ENCODE measurements at regions not wholly inside any gene's neighbourhood (a gene's known extent, or its start where the extent isn't known, plus 50 kb on each side); places are given as distances from the start of the nearest gene placed in this dataset.

DNA sequence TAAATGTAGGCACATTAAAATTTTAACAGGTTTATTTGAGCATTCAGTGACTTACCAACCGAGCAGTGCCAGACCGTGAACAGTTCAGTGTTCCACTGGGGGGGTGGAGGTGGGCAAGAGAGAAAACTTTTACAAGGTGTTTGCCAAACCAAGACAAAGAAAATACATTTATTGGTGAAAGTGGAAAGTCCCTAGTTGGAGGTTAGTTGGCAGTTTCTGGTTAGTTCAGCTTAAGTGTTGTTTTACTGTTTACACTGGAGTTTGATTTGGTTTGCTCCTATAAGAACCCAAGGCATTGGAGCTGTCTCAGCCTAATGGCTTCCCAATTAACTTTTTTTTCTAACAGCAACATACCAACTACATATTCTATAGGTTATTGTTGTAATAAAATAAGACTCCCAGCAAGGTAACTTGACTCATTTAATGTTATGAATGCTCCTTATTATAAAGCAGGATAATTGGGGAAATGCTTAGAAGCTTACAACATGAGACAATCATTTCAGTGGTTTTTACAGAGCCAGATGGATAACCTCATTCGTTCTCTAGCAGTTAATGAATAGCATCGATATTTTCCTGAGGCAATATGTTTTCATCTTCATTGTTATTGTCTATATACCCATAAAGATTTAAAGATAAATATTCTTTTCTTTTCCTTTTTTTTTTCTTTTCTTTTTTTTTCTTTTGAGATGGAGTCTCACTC, 115.8 kb downstream of the ETNK1 start:
- DNase-seq (no peak), ATAC-seq (no peak)
- intact Hi-C loops (cut with micrococcal nuclease), result no loop called here

DNA sequence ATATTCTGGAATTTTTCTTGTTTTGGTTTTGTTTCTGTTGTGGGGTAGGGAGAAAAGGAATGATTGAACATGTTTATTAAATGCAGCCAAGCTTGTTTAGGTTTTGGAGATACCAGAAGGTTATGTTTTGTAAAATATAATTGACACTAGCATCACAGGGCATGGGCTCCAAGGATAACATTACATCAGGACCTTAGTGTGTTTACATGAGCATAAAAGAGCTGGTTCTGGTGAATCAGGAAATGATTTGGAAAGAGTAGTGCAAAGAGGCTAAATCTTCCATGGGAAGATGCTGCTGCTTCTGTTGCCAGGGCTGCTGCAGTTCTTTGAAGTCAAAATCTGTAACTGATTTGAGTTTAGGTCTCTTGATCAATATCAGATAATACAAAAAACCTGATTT, 118.7 kb downstream of the ETNK1 start:
- ATAC-seq (no peak), DNase-seq (no peak)
- intact Hi-C loops (cut with micrococcal nuclease), result no loop called here

DNA sequence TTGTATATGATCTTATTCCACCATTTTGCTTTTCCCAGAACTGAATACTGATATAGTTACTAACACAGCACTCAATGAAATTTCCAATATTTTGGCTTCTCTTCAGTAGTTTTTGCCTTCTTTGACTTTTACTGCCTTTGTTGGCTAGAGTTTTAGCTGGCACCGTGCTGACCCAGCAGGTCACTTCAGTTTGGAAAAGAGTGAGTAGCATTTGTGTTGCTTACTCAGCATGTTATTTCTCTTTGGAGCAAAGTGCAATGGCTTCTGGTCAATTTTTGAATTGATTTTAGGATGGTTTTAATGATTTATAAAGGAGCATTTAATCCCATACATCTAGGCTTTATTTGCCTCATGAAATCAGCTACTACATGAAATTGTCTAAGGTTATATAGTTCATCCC, 119.2 kb downstream of the ETNK1 start:
- intact Hi-C loops (cut with micrococcal nuclease), result no loop called here
- ATAC-seq (no peak), DNase-seq (no peak)

DNA sequence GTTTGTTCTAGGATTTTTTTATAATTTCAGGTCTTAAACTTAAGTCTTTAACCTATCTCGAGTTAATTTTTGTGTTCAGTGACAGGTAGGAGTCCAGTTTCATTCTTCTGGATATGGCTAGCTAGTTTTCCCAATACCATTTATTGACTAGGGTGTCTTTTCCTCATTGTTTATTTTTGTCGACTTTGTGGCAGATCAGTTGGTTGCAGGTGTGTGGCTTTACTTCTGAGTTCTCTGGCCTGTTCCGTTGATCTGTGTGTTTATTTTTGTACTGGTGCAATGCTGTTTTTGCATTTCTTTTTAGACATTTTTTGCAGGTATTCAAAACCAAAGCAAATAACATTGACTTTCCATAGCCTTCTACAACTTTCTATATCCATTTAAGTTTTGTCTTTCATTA, 121.7 kb downstream of the ETNK1 start:
- ATAC-seq (no peak), DNase-seq (no peak)
- intact Hi-C loops (cut with micrococcal nuclease), result no loop called here

DNA sequence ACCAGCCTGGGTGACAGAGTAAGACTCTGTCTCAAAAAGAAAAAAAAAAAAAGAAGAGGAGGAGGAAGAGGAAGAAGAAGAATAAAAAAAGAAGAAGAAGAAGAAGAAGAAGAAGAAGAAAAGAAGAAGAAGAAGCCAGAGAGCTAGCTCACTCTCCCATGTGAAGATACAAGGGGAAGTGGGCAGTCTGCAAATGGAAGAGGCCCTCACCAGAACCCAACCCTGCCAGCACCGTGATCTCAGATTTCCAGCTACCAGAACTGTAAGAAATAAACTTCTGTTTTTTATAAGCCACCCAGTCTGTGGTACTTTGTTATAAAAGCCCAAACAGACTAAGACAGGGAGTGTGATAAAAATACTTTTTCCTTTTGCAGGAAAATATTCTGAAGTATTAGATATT, 130.7 kb downstream of the ETNK1 start:
- ATAC-seq (peak; percentile 36), DNase-seq (no peak)
- intact Hi-C loops (cut with micrococcal nuclease), result no loop called here

DNA sequence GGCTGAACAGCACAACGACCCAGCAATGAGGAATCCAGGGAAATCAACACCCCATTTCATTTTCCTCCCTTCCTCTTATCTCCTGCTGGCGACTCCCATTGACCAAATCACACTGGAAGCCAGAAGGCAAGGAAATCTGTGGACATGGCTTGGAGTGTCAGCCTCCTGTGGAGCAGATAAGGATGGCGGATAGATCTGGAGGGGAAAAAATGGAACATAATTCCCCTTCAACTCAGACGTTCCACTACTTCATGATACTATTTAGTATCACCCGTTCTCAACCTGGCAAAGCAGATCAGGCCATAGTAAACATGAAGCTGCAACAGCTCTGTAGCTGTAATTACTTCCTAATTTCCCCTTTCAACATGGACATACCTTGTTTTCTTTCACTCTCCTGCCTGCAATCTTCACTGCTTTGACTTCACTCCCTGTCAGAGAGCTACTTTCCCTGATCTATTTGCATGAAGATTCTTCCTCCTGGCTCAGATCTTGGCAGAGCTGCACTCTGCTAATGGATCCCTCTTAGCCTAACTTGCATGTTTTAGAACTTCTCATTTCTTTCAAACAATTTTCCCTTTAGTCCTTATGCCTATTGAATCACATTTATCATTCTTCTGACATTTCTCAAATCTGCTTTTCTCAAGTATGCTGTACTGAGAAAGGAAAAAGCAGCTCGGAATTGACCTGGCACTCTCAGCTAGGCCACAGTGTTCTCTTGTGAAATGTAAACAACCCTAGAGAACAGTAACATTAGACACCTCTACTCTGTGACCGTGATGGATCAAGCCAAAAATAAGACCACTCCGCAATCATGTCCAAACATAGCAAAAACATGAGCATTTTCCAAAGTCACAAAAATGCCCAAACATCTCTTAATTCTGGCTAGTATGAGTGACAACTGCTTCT, 135.1 kb downstream of the ETNK1 start:
- ATAC-seq (no peak), DNase-seq (no peak)
- intact Hi-C loops (cut with micrococcal nuclease), result no loop called here

DNA sequence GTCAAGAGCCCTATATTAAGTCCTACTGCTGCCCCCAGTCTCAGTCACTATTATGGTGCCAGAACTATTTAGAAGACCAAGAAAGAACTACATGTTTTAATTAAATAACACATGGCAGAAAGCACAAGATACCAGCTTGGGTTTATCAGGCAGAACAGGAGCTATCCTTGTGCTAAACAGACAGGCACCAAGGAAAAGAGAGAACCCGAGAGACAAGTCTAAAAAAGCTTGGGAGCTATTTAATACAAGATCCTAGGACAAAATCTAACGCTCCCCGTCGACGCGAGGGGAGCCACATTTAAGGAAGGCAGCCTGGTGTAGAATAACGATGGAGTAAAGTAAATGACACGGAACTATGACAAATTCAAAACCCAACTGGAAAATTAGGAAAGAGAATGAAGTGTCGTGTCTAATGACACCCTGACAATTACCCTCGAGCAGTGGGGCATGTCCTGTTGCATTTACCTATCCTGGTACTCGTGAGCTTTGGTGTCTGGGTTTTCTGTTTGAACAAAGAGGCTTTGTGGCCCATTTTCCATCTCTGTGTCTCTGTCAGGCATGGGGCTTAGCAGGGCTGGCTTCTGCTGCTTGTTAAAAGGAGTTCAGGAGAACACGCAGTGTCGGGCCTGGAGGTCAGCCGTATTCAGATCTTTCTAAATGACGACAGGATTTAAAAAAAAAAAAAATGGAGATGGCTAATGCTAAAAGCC, 140.6 kb downstream of the ETNK1 start:
- intact Hi-C loops (cut with micrococcal nuclease), result no loop called here
- DNase-seq (no peak), ATAC-seq (no peak)

DNA sequence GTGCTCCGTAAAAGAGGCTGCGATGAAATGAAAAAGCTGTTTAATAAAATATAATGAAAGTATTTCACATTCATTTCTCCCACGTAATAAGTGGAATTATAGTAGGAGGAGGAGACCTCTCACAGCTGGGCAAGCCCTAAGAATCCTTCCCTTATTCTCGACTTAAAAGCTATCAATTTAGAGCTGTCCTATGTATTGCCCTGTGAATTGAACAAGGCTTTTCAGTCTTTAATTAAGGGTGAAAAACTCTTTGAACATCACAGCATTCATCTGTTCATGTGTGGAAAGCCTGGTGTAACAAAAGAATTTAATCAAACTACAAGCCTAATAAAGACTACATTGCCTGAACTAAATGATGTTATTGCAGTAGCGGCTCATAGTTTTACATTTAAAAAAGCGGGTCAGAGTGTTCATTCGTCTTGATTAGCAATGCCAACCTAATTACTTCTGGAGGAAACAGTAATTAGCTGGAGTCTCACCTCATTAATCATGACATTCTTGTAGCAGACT, 142.0 kb downstream of the ETNK1 start:
- intact Hi-C loops (cut with micrococcal nuclease), result no loop called here
- ATAC-seq (no peak), DNase-seq (no peak)

DNA sequence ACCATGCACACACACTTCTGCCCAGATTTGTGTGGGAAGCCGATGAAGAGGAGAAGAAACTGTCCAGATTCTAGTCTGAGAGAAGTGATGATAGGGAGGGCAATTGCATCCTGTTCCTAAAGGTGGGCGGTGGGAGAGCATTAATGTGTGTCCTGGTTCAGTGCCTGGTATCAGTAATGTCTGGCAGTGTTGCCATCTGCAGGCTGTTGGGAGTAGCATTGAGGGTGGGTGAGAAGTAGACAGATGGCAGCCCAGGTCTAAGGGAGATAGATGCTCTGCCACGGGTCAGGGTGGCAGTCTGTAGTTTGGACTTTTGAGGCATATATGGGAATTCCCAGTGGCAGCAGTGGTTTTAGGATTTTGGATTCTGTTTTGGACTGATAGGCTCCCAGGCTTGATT, 156.4 kb downstream of the ETNK1 start:
- ATAC-seq, result no peak
- no peak for DNase-seq
- intact Hi-C loops (cut with micrococcal nuclease), result no loop called here

DNA sequence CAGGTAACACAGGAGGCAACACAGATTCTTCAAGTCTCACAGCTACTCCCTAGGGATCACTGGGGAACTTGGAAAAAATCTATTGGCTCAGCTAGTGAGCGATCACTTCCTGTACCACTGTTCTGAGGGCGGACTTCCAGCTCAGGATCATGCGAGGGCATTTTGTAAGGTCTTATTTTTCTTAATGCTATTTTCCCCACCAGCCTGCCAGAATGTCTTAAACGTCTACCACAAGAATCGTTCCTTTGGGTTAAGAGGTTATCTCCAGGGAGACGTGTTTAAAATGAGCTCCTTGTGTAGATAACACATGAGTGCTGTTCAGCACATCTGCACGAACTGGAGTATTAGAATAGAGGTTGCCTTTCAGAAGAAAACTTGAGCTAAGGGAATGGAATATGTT, 162.6 kb downstream of the ETNK1 start:
- intact Hi-C loops (cut with micrococcal nuclease), result no loop called here
- ATAC-seq, result no peak
- DNase-seq, result no peak

DNA sequence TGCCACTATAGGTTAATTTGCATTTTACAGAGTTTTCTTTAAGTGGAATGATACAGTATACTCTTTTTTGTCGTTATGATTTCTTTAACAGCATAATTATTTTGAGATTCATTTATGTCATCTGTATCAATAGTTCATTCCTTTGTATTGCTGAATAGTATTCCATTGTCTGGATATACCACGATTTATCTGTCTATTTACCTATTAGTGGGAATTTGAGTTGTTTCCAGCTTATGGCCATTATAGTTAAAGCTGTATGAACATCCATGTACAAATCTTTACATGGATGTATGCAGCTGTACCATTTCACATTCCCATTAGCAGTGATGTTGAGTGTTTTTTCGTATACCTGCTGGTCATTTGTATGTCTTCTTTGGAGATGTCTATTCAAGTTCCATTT, 163.9 kb downstream of the ETNK1 start:
- ATAC-seq (no peak), DNase-seq (no peak)
- intact Hi-C loops (cut with micrococcal nuclease), result no loop called here

DNA sequence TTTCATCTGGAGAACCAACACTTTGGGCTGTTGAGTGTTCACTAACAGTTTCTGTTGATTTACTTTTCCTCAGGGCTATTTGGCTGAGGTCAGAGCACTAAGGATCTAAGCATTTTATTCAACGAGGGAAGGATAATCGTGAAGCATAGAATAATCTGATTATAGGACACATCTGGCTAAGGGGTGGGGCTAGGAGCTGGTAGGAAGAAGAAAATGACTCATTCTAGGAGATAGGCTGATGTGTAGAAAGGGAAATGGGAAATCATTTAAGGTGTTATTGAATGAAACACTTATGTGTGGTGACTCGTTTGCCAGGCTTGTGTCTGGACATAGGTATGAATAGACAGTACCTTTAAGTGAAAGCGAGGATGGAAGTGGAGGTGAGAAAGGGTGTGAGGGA, 167.2 kb downstream of the ETNK1 start:
- DNase-seq (no peak), ATAC-seq (no peak)
- intact Hi-C loops (cut with micrococcal nuclease), result no loop called here

DNA sequence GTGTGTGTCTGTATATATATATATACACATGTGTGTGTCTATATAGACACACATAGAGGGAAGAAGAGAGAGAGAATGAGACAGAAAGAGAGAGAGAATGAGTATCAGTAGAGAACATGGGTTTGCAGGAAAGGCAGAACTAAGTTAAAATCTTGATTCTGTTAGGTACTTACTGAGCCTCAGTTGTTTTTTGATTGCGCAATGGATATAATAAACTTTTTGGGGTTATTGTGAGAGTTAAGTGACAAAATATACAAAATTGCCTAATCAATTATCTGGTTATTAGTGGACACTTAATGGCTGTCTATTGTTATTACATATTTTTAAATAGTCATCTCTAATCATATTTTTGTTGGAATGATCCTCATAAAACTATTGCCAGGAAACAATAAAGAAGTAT, 169.0 kb downstream of the ETNK1 start:
- no peak for ATAC-seq
- intact Hi-C loops (cut with micrococcal nuclease), result no loop called here

DNA sequence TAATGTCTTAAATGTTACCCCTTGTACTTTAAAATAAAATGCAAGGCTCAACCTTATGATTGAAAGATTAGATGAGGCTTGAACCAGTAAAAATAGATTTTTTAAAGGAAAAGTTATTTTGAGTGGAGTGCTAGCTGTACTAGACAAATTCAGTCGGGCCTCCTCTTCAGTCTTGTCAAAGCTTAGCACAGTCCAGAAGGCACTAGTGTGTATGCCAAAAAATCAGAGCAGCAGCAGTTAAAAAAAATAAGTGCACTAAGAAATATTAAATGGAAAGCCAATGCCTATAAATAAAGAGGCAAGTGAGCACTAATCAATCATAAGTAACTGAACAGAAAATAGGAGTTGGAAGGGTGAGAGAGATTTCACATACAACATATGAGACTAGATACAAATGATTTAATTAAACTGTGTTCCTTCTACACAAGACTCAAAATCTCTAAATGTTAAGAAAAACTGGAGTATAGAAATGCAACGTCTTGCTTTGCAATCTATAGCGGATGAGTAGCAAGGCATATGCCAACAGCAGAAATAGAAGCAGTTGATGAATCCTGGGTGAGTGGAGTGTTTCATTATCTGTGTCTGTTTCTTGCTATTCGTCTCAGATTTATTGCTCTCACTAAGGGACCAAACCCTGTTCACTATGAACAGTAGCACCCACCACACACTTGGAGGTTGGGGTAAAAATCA, 172.1 kb downstream of the ETNK1 start:
- intact Hi-C loops (cut with micrococcal nuclease), result no loop called here

More for the DNA sequence above, 169.0 kb downstream of the ETNK1 start:
- no peak for DNase-seq

DNA sequence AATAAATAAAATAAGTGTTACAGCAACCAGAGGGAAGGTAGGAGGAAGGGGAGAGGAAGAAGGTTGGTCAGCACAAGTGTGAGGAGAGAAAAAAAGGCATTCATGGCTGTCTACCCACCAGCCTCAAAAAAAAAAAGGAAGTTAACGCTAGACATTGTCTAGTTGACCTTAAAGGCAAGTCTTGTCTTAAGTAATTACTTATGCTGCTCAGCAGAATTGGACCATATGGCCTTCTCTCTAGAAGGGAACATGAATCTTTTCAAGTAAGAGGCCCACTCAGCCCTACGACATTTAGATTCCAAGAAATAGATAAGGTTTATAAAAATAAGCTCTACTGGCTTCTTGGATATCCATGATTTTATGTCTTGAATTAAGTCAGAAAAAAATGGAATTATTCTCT, 172.7 kb downstream of the ETNK1 start:
- intact Hi-C loops (cut with micrococcal nuclease), result no loop called here
- ATAC-seq, result no peak
- DNase-seq, result no peak

More for the DNA sequence above, 172.1 kb downstream of the ETNK1 start:
- no peak for DNase-seq
- no peak for ATAC-seq

DNA sequence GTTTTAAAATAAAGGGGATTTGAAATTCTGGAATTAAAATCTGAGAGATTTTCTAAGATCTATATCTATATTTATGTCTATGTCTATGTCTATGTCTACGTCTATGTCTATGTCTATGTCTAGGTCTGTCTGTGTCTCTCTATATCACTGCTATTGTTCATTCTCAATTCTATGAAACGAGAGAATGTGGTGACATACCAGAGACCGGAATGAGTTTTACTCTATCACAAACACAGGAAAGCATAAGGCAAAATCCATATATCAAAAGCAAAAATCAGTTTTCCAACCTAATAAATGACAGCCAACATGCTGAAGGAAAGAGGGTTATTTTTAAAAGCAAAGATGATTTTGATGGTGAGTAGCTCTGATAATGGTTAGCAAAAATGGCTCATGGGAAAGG, 173.1 kb downstream of the ETNK1 start:
- intact Hi-C loops (cut with micrococcal nuclease), result no loop called here
- no peak for DNase-seq
- no peak for ATAC-seq

DNA sequence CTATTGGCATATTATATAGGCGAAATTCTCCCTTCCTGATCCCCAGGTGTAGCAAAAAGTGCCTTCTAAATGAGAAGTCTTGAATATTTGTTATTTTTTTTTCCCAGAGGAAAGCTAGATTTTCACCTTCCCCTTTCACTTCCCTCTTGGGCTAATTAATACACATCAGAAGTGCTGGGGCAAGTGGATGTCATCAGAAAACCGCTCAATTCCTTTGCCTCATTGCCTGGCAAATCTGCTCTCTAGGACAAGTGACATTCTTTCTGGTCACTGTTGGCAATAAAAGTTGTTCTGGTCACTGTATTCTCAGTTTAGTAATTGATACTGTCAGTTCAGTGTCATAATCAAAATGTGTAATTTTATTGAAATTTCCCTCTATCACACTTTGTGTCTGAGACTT, 174.5 kb downstream of the ETNK1 start:
- DNase-seq (no peak), ATAC-seq (no peak)
- intact Hi-C loops (cut with micrococcal nuclease), result no loop called here

DNA sequence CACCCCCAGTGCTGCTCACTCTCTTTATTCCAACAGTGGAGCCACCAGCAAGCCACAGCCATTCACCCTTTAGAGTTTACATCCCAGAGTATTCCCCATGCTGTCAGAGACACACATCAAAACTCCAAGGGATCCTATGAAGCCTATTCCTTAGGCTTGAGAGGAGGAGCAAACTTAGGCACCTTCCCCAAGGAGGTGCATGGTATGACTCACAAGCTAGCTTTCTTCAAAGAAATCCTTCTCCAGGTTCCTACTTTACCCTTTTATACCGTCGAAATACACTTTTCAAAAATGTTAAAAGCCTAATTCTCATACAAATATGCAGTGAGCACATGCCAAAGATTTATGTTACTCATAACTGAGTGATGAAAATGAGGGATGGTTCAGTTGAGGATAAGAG, 175.4 kb downstream of the ETNK1 start:
- DNase-seq (no peak), ATAC-seq (no peak)
- intact Hi-C loops (cut with micrococcal nuclease), result no loop called here

DNA sequence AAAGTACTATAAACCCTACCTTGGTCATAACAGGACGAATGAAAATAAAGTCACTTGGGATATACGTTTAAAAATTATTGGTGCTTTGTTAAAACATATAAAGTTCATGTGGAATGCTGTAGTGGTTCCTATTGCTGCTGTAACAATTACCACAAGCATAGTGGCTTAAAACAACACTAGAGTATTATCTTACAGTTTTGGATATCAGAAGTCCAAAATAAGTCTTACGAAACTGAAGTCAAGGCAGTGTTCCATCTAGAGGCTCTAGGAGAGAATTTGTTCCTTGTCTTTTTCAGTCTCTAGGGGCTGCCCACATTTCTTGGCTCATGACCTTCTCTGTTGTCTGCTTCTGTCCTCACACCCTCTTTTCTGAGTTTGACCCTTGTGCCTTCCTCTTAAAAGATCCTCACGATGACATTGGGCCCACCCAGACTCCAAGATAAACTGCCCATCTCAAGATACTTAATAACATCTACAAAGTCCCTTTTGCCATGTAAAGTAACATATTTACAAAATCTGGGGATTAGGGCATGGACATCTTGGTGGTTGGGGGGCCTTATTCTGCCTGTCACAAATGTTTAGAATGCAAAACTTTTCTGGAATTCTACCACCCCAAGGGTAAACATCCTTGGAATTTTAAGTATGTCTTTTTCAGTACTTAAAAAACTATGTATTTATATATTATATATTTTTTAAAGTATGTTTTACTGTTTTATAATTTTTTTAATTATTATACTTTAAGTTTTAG, 178.1 kb downstream of the ETNK1 start:
- no peak for ATAC-seq
- DNase-seq, result no peak
- intact Hi-C loops (cut with micrococcal nuclease), result no loop called here
